Subcutaneous abdominal adipose tissue (tissue), 5 donors: ENCODE measurements at regions not wholly inside any gene's neighbourhood (a gene's known extent, or its start where the extent isn't known, plus 50 kb on each side); places are given as distances from the start of the nearest gene placed in this dataset.

Experiments
- H3K27ac ChIP-seq: one replicate; pipeline ENCODE4 v1.7.0; 2013; ENCODE audit warnings: low read depth, mild to moderate bottlenecking, inconsistent platforms, low read length, moderate library complexity
- H3K27me3 ChIP-seq, 5 donors: one replicate each; pipeline ENCODE4 v1.7.0; 2013; ENCODE audit warnings: low read length in 5 of 5, inconsistent platforms in 1 of 5; ENCODE audit not compliant: control insufficient read depth in 5 of 5, insufficient read depth in 4 of 5
- H3K36me3 ChIP-seq, 5 donors: one replicate each; pipeline ENCODE4 v1.7.0; 2013; ENCODE audit warnings: low read length in 5 of 5; ENCODE audit not compliant: control insufficient read depth in 5 of 5, insufficient read depth in 5 of 5
- H3K4me1 ChIP-seq, 5 donors: one replicate each; pipeline ENCODE4 v1.7.0; 2013; ENCODE audit warnings: low read length in 5 of 5, mild to moderate bottlenecking in 3 of 5, moderate library complexity in 1 of 5; ENCODE audit not compliant: control insufficient read depth in 5 of 5, insufficient read depth in 5 of 5
- H3K4me3 ChIP-seq, 5 donors: one replicate each; pipeline ENCODE4 v1.7.0; 2013; ENCODE audit warnings: low read length in 5 of 5, low read depth in 1 of 5
- H3K9ac ChIP-seq, 5 donors: one replicate each; pipeline ENCODE4 v1.7.0; 2013; ENCODE audit warnings: low read length in 5 of 5, mild to moderate bottlenecking in 4 of 5, moderate library complexity in 3 of 5
- H3K9me3 ChIP-seq, 5 donors: one replicate each; pipeline ENCODE4 v1.7.0; 2013; ENCODE audit warnings: low read length in 5 of 5; ENCODE audit not compliant: control insufficient read depth in 5 of 5
- donor health status: healthy.
- donor health status: healthy.
- donor health status: healthy.
- donor health status: healthy.
- donor health status: healthy.

GRCh38 chr2:101560780-101561315, 85.9 kb upstream of the RFX8 start:
- Histone ChIP-seq H3K9ac (no peak overlapping the region), H3K9me3 (no peaks in the 10 kb centered on the region), H3K27ac (no peak overlapping the region), H3K27me3 (peaks cover 0 to 1% (median 0%) of the 10 kb centered on the region in 5 donors), H3K4me1 (peaks cover 0 to 19% (median 4%) of the 10 kb centered on the region in 5 donors), H3K36me3 (no peaks in the 10 kb centered on the region), H3K4me3 (no peak overlapping the region)

DNA sequence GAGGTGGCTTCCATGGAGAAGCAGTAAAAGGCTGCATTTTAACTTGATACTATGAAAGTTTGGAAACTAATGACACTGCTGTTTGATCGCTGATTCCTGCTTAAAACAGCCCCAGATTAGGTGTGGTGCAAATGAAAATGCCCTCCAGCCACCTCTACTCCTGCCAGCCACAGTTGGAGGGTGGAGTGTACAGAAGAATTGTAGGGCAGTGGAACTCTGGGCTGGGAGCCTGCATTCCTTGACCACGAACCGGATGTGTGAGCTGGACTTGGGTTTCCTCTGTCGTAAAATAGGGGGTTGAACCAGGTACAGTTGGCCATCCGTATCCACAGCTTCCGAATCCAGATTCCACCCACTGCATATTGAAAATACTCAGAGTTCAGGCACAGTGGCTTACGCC, 84.6 kb upstream of the RFX8 start:
- H3K27ac ChIP-seq, result no peak overlapping the region
- no peaks in the 10 kb centered on the region for H3K27me3 ChIP-seq
- no peaks in the 10 kb centered on the region for H3K36me3 ChIP-seq
- no peak overlapping the region for H3K4me3 ChIP-seq
- peaks cover 0 to 19% (median 4%) of the 10 kb centered on the region in 5 donors for H3K4me1 ChIP-seq
- H3K9me3 ChIP-seq, result no peaks in the 10 kb centered on the region
- no peak overlapping the region for H3K9ac ChIP-seq

- H3K27me3 ChIP-seq, result no peaks in the 10 kb centered on the region
- no peak overlapping the region for H3K9ac ChIP-seq
- H3K27ac ChIP-seq, result no peak overlapping the region
- no peaks in the 10 kb centered on the region for H3K36me3 ChIP-seq
- H3K9me3 ChIP-seq, result no peaks in the 10 kb centered on the region
- H3K4me1 ChIP-seq, result peaks cover 0 to 19% (median 4%) of the 10 kb centered on the region in 5 donors
- no peak overlapping the region for H3K4me3 ChIP-seq
Observed at GRCh38 chr2:101558740-101559525, 84.0 kb upstream of the RFX8 start.

DNA sequence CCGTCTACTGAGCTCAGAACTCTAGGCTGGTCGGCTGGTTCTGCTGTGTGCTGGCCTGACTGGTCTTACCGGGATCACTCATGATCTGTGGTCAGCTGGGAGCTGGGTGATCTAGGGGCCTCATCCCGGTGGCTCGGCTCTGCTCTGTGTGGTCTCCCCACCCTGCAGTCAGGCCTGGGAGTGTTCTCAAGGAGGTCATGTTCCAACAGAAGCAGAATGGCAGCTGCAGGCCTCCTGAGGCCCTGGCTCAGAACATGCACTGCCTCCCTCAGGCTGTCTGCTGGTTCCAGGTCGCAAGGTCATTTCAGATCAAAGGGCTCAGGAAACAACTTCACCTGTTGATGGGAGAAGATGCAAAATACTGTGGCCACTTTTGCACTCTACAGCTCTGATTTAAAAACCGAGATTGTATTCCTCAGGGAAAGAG, 81.1 kb upstream of the RFX8 start:
- Histone ChIP-seq H3K27ac (no peak overlapping the region), H3K27me3 (no peaks in the 10 kb centered on the region), H3K9me3 (no peaks in the 10 kb centered on the region), H3K36me3 (no peaks in the 10 kb centered on the region), H3K4me3 (no peak overlapping the region), H3K9ac (no peak overlapping the region), H3K4me1 (peaks cover 2 to 30% (median 10%) of the 10 kb centered on the region in 5 donors)

GRCh38 chr2:101551336-101551888, 76.5 kb upstream of the RFX8 start:
- no peaks in the 10 kb centered on the region for H3K36me3 ChIP-seq
- H3K27me3 ChIP-seq, result peaks cover 0 to 2% (median 0%) of the 10 kb centered on the region in 5 donors
- no peaks in the 10 kb centered on the region for H3K9me3 ChIP-seq
- no peak overlapping the region for H3K27ac ChIP-seq
- peaks cover 0 to 15% (median 10%) of the 10 kb centered on the region in 5 donors for H3K4me1 ChIP-seq
- no peak overlapping the region for H3K9ac ChIP-seq
- no peak overlapping the region for H3K4me3 ChIP-seq

DNA sequence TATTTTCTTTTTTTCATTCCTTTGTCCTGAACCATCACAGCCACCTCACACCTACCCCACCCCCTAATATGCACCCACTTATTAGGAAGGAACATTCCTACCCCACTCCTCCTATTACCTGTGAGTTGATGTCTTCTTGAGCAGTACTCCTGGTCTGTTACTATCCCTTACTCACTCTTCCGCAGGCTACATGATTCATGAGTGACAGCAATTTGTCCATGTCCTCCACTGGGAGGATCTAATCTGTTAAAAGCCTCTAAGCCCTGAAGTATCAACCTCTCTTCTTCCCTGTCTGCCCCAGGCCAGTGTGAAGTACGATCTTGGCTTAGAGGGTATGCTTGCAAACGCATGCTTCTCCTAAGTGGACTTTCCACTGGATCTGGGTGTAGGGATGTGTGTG, 75.6 kb upstream of the RFX8 start:
- H3K4me1 ChIP-seq, result peaks cover 0 to 15% (median 10%) of the 10 kb centered on the region in 5 donors
- peaks cover 0 to 2% (median 0%) of the 10 kb centered on the region in 5 donors for H3K27me3 ChIP-seq
- H3K36me3 ChIP-seq, result no peaks in the 10 kb centered on the region
- no peak overlapping the region for H3K4me3 ChIP-seq
- H3K9ac ChIP-seq, result no peak overlapping the region
- H3K9me3 ChIP-seq, result no peaks in the 10 kb centered on the region
- no peak overlapping the region for H3K27ac ChIP-seq

- H3K4me1 ChIP-seq, result peaks cover 0 to 15% (median 10%) of the 10 kb centered on the region in 5 donors
Observed at GRCh38 chr2:101549371-101549770, 74.5 kb upstream of the RFX8 start.

GRCh38 chr2:101546376-101547058, 71.6 kb upstream of the RFX8 start:
- Histone ChIP-seq H3K4me1 (peaks cover 0 to 9% (median 5%) of the 10 kb centered on the region in 5 donors), H3K36me3 (no peaks in the 10 kb centered on the region), H3K27ac (no peak overlapping the region), H3K9ac (no peak overlapping the region), H3K27me3 (peaks cover 0 to 2% (median 0%) of the 10 kb centered on the region in 5 donors), H3K9me3 (no peaks in the 10 kb centered on the region), H3K4me3 (no peak overlapping the region)

More at GRCh38 chr2:101549371-101549770, 74.5 kb upstream of the RFX8 start:
- H3K4me3 ChIP-seq, result no peak overlapping the region
- no peak overlapping the region for H3K9ac ChIP-seq
- H3K36me3 ChIP-seq, result no peaks in the 10 kb centered on the region
- H3K27me3 ChIP-seq, result peaks cover 0 to 2% (median 0%) of the 10 kb centered on the region in 5 donors
- H3K9me3 ChIP-seq, result no peaks in the 10 kb centered on the region
- H3K27ac ChIP-seq, result no peak overlapping the region

- H3K4me1 ChIP-seq, result peaks cover 0 to 3% (median 0%) of the 10 kb centered on the region in 5 donors
- H3K36me3 ChIP-seq, result no peaks in the 10 kb centered on the region
- H3K27ac ChIP-seq, result no peak overlapping the region
- no peak overlapping the region for H3K9ac ChIP-seq
- no peak overlapping the region for H3K4me3 ChIP-seq
- H3K9me3 ChIP-seq, result no peaks in the 10 kb centered on the region
- H3K27me3 ChIP-seq, result peaks cover 0 to 2% (median 0%) of the 10 kb centered on the region in 5 donors
Observed at GRCh38 chr2:101545950-101546349, 71.0 kb upstream of the RFX8 start.

GRCh38 chr2:101540518-101540917, 65.6 kb upstream of the RFX8 start:
- Histone ChIP-seq H3K4me3 (no peak overlapping the region), H3K4me1 (peaks cover 0 to 5% (median 0%) of the 10 kb centered on the region in 5 donors), H3K9me3 (no peaks in the 10 kb centered on the region), H3K36me3 (no peaks in the 10 kb centered on the region), H3K9ac (no peak overlapping the region), H3K27ac (no peak overlapping the region), H3K27me3 (no peaks in the 10 kb centered on the region)
